HepG2 (cell line): ENCODE measurements at regions not wholly inside any gene's neighbourhood (a gene's known extent, or its start where the extent isn't known, plus 50 kb on each side); places are given as distances from the start of the nearest gene placed in this dataset.

Experiments used
- ATAC-seq: fragments of 200-7000 bp; cut with Tn5 transposase; 3 replicates; pipeline ENCODE4 v1.9.1; 2020; ENCODE audit warnings: mild to moderate bottlenecking, moderate library complexity
- BruUV-seq: library from RNA; stranded (reverse); fragments of 400-500 nt; replicated peaks from 2 replicates; lab custom pipeline; 2021; lab: Mats Ljungman, UMichigan
- CTCF ChIA-PET: fragments of 300-600 bp; formaldehyde crosslinking; extraction: SDS; loops from one replicate; lab custom pipeline; 2021; ENCODE audit warnings: low total read pairs, inconsistent platforms, low intra/inter-chr PET ratio; lab: Yijun Ruan, JAX
- POLR2A ChIA-PET: fragments of 350-600 bp; sonication (Branson Sonifier 250); formaldehyde crosslinking; loops from one replicate; lab custom pipeline; 2020; ENCODE audit warnings: antibody characterized with exemption, inconsistent platforms; lab: Yijun Ruan, JAX
- DNase-seq: peaks from one replicate; pipeline ENCODE4 v3.0.0-alpha.2; 2015; ENCODE audit warnings: low spot score
- FAIRE-seq: peaks from 3 replicates; lab custom pipeline; 2011; peaks lifted over from hg19 to GRCh38; lab: Jason Lieb, UNC
- H2AFZ ChIP-seq: one replicate; pipeline ENCODE4 v1.6.1; 2011; ENCODE audit warnings: low read length, inconsistent platforms
- H3K27ac ChIP-seq: fragments of 300-600 bp; 3 replicates; pipeline ENCODE4 v1.8.0; 2011; ENCODE audit warnings: mixed run types, mild to moderate bottlenecking, mixed read lengths, low read length, inconsistent platforms; ENCODE audit not compliant: insufficient read depth; ENCODE audit errors: extremely low read length
- H3K27me3 ChIP-seq, 2 experiments: fragments of 200-600 bp in 1 of 2; 2 replicates in 1 of 2; 3 replicates in 1 of 2; pipeline versions ENCODE4 v1.6.0 to v1.8.0; 2011; ENCODE audit warnings: low read length in 2 of 2, mild to moderate bottlenecking in 2 of 2, moderate library complexity in 2 of 2, inconsistent platforms in 1 of 2; ENCODE audit not compliant: insufficient read depth in 2 of 2, control insufficient read depth in 1 of 2
- H3K36me3 ChIP-seq, 2 experiments: fragments of 200-600 bp in 1 of 2; replicated peaks in 1 of 2; 2 replicates in 1 of 2; 3 replicates in 1 of 2; pipeline versions ENCODE4 v1.5.1 to v1.8.0; 2011; ENCODE audit warnings: low read length in 2 of 2, inconsistent platforms in 1 of 2; ENCODE audit not compliant: insufficient read depth in 2 of 2, control insufficient read depth in 1 of 2
- H3K4me1 ChIP-seq: 2 replicates; pipeline ENCODE4 v1.5.1; 2012; ENCODE audit warnings: low read length, inconsistent platforms; ENCODE audit not compliant: insufficient read depth
- H3K4me2 ChIP-seq: 2 replicates; pipeline ENCODE4 v1.6.0; 2011; ENCODE audit warnings: low read depth, low read length, inconsistent platforms
- H3K4me3 ChIP-seq, 3 experiments: fragments of 200-600 bp in 1 of 3; sonication (generic), shearing (Covaris generic) in 1 of 3; replicated peaks in 1 of 3; 2 replicates each; pipeline ENCODE4 v1.5.1; 2011 to 2016; ENCODE audit warnings: low read length in 3 of 3, inconsistent platforms in 2 of 3, low read depth in 2 of 3, mild to moderate bottlenecking in 2 of 3, control low read depth in 1 of 3, mixed read lengths in 1 of 3; ENCODE audit not compliant: insufficient read depth in 1 of 3
- H3K79me2 ChIP-seq: one replicate; pipeline ENCODE4 v1.6.1; 2011; ENCODE audit warnings: low read length, inconsistent platforms; ENCODE audit not compliant: insufficient read depth
- H3K9ac ChIP-seq: 2 replicates; pipeline ENCODE4 v1.6.0; 2011; ENCODE audit warnings: mild to moderate bottlenecking, low read depth, low read length, inconsistent platforms; ENCODE audit not compliant: insufficient read depth
- H3K9me3 ChIP-seq: 2 replicates; pipeline ENCODE4 v1.5.1; 2012; ENCODE audit warnings: mild to moderate bottlenecking, low read length
- H4K20me1 ChIP-seq: 2 replicates; pipeline ENCODE4 v1.6.0; 2011; ENCODE audit warnings: inconsistent platforms, mild to moderate bottlenecking, low read length, moderate library complexity; ENCODE audit not compliant: insufficient read depth
- ARNTL ChIP-seq: sonication (generic); formaldehyde crosslinking; IDR thresholded peaks from 2 replicates; pipeline ENCODE4 v1.4.0; 2020; ENCODE audit warnings: mild to moderate bottlenecking, missing genetic modification reagents
- EZH2 ChIP-seq: conservative IDR thresholded peaks from 2 replicates; pipeline ENCODE4 v1.6.1; 2012; ENCODE audit warnings: mild to moderate bottlenecking, low read depth, low read length, moderate library complexity
- THYN1 ChIP-seq: sonication (generic); formaldehyde crosslinking; IDR thresholded peaks from 2 replicates; pipeline ENCODE4 v1.8.1; 2023; ENCODE audit warnings: low read depth, mild to moderate bottlenecking, moderate library complexity, missing genetic modification reagents, borderline replicate concordance
- TRIM24 ChIP-seq: sonication (generic); formaldehyde crosslinking; IDR thresholded peaks from 2 replicates; pipeline ENCODE4 v1.8.0; 2022; ENCODE audit warnings: mild to moderate bottlenecking, missing genetic modification reagents
- U2AF2 ChIP-seq: fragments of 200-400 bp; formaldehyde crosslinking; IDR thresholded peaks from 2 replicates; pipeline ENCODE4 v1.6.1; 2017; ENCODE audit warnings: low read depth, mild to moderate bottlenecking, low read length
- ZNF652 ChIP-seq: IDR thresholded peaks from 2 replicates; pipeline ENCODE4 v1.6.1; 2016; ENCODE audit warnings: low read depth, borderline replicate concordance
- WGBS: methylation state at CpG from one replicate; pipeline ENCODE4 v1.1.6; 2017; ENCODE audit warnings: low lambda C conversion rate; 5-methylcytosine and 5-hydroxymethylcytosine counted together
- in situ Hi-C: cut with HindIII; loops from 2 replicates; pipeline ENCODE4 v1.10.0; 2017; ENCODE audit warnings: low pct_unique_long_range_greater_than_20kb; ENCODE audit not compliant: extremely low pct_ligation_motif_present
- intact Hi-C: fragments of 100-400 bp; cut with micrococcal nuclease; formaldehyde crosslinking; loops from one replicate; pipeline ENCODE4 v1.10.0; 2022; ENCODE audit not compliant: unreplicated experiment
- TF ChIP-seq, protein P1 (sequence below): sonication (generic); formaldehyde crosslinking; IDR thresholded peaks from 2 replicates; pipeline ENCODE4 v1.5.0; 2020; ENCODE audit warnings: mild to moderate bottlenecking, missing genetic modification reagents
- TF ChIP-seq, protein P2 (sequence below): sonication (generic); formaldehyde crosslinking; IDR thresholded peaks from 2 replicates; pipeline ENCODE4 v1.8.0; 2022; ENCODE audit warnings: mild to moderate bottlenecking, missing genetic modification reagents, moderate library complexity

GRCh38 chr12:93299262-93299846 lies 78.4 kb upstream of the NUDT4 start:
- H3K4me1 ChIP-seq, result peaks cover 35% of the 10 kb centered on the region
- TF ChIP-seq EZH2 (no peak), TRIM24 (CRISPR knock-in tag) (no peak), ZNF652 (no peak), THYN1 (CRISPR knock-in tag) (no peak), U2AF2 (no peak), ARNTL (no peak)
- TF ChIP-seq, protein P1, sequence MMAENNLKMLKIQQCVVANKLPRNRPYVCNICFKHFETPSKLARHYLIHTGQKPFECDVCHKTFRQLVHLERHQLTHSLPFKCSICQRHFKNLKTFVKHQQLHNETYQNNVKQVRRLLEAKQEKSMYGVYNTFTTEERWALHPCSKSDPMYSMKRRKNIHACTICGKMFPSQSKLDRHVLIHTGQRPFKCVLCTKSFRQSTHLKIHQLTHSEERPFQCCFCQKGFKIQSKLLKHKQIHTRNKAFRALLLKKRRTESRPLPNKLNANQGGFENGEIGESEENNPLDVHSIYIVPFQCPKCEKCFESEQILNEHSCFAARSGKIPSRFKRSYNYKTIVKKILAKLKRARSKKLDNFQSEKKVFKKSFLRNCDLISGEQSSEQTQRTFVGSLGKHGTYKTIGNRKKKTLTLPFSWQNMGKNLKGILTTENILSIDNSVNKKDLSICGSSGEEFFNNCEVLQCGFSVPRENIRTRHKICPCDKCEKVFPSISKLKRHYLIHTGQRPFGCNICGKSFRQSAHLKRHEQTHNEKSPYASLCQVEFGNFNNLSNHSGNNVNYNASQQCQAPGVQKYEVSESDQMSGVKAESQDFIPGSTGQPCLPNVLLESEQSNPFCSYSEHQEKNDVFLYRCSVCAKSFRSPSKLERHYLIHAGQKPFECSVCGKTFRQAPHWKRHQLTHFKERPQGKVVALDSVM (CRISPR knock-in tag), result no peak
- TF ChIP-seq, protein P2, sequence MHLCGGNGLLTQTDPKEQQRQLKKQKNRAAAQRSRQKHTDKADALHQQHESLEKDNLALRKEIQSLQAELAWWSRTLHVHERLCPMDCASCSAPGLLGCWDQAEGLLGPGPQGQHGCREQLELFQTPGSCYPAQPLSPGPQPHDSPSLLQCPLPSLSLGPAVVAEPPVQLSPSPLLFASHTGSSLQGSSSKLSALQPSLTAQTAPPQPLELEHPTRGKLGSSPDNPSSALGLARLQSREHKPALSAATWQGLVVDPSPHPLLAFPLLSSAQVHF, result no peak
- TF ChIP-seq, all 625 proteins: peak for 0
- ATAC-seq (no peak), DNase-seq (no peak), FAIRE-seq (no peak)
- Histone ChIP-seq H3K36me3 (no peaks in the 10 kb centered on the region), H3K27ac (no peak overlapping the region), H3K4me2 (no peak overlapping the region), H3K4me3 (no peak overlapping the region), H3K79me2 (no peaks in the 10 kb centered on the region), H3K9ac (no peak overlapping the region), H4K20me1 (no peaks in the 10 kb centered on the region), H2AFZ (no peak overlapping the region), H3K9me3 (no peaks in the 10 kb centered on the region), H3K27me3 (no peaks in the 10 kb centered on the region)
- in situ Hi-C loops, result no loop called here
- CTCF ChIA-PET, result no interaction called here
- no TSS peak for BruUV-seq
- intact Hi-C loops, result no loop called here
- 73% methylated on average over 5 of the region's 5 CpGs for WGBS
- POLR2A ChIA-PET, result no interaction called here
